Kidney (tissue), 13 donors: ENCODE measurements at regions not wholly inside any gene's neighbourhood (a gene's known extent, or its start where the extent isn't known, plus 50 kb on each side); places are given as distances from the start of the nearest gene placed in this dataset.

Experiments
- DNase-seq, 5 donors: peaks; one replicate each; pipeline ENCODE4 v3.0.0-alpha.2; 2013 to 2020
- FAIRE-seq: peaks from 2 replicates; lab custom pipeline; 2012; peaks lifted over from hg19 to GRCh38; lab: Jason Lieb, UNC
- H3K27ac ChIP-seq, 2 donors: one replicate each; pipeline ENCODE4 v1.7.0; 2013; ENCODE audit warnings: low read depth in 2 of 2, low read length in 2 of 2, inconsistent platforms in 1 of 2
- H3K27me3 ChIP-seq: one replicate; pipeline ENCODE4 v1.7.1; 2013; ENCODE audit warnings: low read length, inconsistent platforms; ENCODE audit not compliant: control insufficient read depth, insufficient read depth
- H3K36me3 ChIP-seq, 3 donors: one replicate each; pipeline versions ENCODE4 v1.7.0 to v1.7.1; 2013; ENCODE audit warnings: low read length in 3 of 3, control low read depth in 1 of 3, inconsistent platforms in 1 of 3; ENCODE audit not compliant: insufficient read depth in 3 of 3, control insufficient read depth in 2 of 3
- H3K4me1 ChIP-seq, 3 donors: one replicate each; pipeline versions ENCODE4 v1.7.0 to v1.7.1; 2013; ENCODE audit warnings: low read length in 3 of 3, inconsistent platforms in 1 of 3, low read depth in 1 of 3; ENCODE audit not compliant: control insufficient read depth in 2 of 3, insufficient read depth in 2 of 3
- H3K4me3 ChIP-seq, 3 donors: one replicate each; pipeline versions ENCODE4 v1.7.0 to v1.8.1; 2013; ENCODE audit warnings: low read length in 3 of 3, control low read depth in 1 of 3, inconsistent platforms in 1 of 3
- H3K9ac ChIP-seq, 3 donors: one replicate each; pipeline versions ENCODE4 v1.7.0 to v1.7.1; 2013; ENCODE audit warnings: low read length in 3 of 3, control low read depth in 1 of 3, inconsistent platforms in 1 of 3
- H3K9me3 ChIP-seq, 3 donors: one replicate each; pipeline versions ENCODE4 v1.7.0 to v1.7.1; 2013; ENCODE audit warnings: low read length in 3 of 3, control low read depth in 1 of 3, inconsistent platforms in 1 of 3; ENCODE audit not compliant: control insufficient read depth in 2 of 3, insufficient read depth in 1 of 3
- intact Hi-C: fragments of 100-400 bp; cut with DNase I; formaldehyde crosslinking; loops from one replicate; pipeline ENCODE4 v1.11.1; 2022
- TF ChIP-seq, protein P1 (sequence below): IDR thresholded peaks from 3 replicates; pipeline ENCODE4 v1.5.1; 2012; ENCODE audit warnings: mild to moderate bottlenecking, moderate library complexity, borderline replicate concordance; ENCODE audit not compliant: insufficient read depth; ENCODE audit errors: extremely low read depth
- donor health status: control.
- donor health status: control.
- donor health status: control.
- donor health status: control.
- donor health status: control.
- donor health status: DM: yes; HTN: yes; CAD: no.
- donor health status: Normal renal cell carcinoma (clear cell type).

DNA sequence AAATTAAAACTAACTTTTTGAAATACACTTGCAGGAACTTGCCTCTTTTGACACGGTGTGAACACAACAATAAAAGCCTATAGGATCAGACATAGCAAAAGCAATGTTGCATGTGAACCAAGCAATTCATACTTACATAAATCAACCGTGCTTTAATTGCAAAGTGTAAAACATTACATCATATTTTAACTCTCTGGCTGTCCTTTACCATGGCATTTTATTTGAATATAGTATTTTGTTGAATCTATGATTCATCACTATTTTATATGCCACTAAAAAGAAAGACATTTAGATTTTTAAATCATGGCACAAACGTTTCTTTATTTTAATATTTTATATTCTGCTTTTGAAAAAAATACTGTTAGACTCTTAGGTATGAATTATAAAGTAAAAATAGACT, 757.0 kb upstream of the KCND2 start:
- TF ChIP-seq, protein P1, sequence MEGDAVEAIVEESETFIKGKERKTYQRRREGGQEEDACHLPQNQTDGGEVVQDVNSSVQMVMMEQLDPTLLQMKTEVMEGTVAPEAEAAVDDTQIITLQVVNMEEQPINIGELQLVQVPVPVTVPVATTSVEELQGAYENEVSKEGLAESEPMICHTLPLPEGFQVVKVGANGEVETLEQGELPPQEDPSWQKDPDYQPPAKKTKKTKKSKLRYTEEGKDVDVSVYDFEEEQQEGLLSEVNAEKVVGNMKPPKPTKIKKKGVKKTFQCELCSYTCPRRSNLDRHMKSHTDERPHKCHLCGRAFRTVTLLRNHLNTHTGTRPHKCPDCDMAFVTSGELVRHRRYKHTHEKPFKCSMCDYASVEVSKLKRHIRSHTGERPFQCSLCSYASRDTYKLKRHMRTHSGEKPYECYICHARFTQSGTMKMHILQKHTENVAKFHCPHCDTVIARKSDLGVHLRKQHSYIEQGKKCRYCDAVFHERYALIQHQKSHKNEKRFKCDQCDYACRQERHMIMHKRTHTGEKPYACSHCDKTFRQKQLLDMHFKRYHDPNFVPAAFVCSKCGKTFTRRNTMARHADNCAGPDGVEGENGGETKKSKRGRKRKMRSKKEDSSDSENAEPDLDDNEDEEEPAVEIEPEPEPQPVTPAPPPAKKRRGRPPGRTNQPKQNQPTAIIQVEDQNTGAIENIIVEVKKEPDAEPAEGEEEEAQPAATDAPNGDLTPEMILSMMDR: no peak
- Histone ChIP-seq H3K36me3 (no peaks in the 10 kb centered on the region), H3K27me3 (no peaks in the 10 kb centered on the region), H3K4me3 (no peak overlapping the region), H3K9ac (no peak overlapping the region), H3K27ac (no peak overlapping the region), H3K4me1 (no peaks in the 10 kb centered on the region), H3K9me3 (no peaks in the 10 kb centered on the region)
- intact Hi-C loops: no loop called here
- FAIRE-seq (no peak), DNase-seq (no peak)

DNA sequence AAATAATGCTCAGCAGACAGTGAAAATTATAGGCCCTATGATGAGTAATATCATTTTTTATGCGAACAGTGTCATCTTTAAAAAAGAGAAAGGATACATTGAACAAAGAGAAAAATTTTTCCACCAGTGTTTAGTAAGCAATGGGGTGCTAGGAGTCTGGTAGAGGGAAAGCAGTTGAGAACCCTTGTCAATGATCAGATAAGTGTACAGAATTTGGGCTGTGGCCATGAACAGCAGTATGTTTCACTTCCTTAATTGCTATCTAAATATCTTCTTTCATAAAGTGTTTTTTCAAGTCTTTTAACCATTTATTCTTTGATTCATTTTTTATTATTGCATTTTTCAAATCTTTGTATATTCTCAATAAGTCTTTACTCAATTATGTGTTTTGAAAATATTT, 750.7 kb upstream of the KCND2 start:
- FAIRE-seq (no peak), DNase-seq (no peak)
- Histone ChIP-seq H3K27ac (no peak overlapping the region), H3K36me3 (no peaks in the 10 kb centered on the region), H3K4me1 (no peaks in the 10 kb centered on the region), H3K27me3 (no peaks in the 10 kb centered on the region), H3K4me3 (no peak overlapping the region), H3K9ac (no peak overlapping the region), H3K9me3 (no peaks in the 10 kb centered on the region)
- intact Hi-C loops: no loop called here
- TF ChIP-seq, protein P1: no peak

DNA sequence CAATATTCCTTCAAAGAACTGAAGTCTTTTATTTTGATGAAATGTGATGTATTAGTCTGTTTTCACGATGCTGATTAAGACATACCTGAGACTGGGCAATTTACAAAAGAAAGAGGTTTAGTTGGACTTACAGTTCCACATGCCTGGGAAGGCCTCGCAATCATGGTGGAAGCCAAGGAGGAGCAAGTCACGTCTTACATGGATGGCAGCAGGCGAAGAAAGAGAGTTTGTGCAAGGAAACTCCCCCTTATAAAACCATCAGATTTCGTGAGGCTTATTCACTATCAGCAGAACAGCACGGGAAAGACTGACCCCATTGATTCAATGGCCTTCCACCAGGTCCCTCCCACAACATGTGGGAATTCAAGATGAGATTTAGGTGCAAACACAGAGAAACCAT, 750.3 kb upstream of the KCND2 start:
- H3K9ac ChIP-seq: no peak overlapping the region
- no peaks in the 10 kb centered on the region for H3K27me3 ChIP-seq
- H3K36me3 ChIP-seq: no peaks in the 10 kb centered on the region
- H3K9me3 ChIP-seq: no peaks in the 10 kb centered on the region
- intact Hi-C loops: no loop called here
- TF ChIP-seq, protein P1: no peak
- no peak for FAIRE-seq
- H3K4me1 ChIP-seq: no peaks in the 10 kb centered on the region
- H3K4me3 ChIP-seq: no peak overlapping the region
- DNase-seq: no peak
- no peak overlapping the region for H3K27ac ChIP-seq

DNA sequence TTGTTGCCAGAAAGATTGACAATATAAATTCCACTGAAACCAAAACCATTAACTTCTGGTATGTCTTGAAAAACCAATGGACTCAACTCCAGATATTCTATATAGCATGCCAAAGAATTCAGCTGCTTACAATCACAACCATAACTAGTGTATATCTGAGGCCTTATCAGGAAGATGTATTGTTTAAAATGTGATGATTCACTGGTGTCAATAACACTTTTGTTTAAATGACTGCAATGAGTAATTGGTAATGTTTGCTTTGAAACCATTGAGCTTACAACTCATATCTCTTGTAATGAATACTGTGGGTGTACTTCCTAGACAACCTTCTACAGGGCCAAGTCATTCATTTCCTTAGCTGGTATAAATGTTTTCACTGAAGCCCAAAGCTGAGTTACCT, 727.9 kb upstream of the KCND2 start:
- H3K27ac ChIP-seq: no peak overlapping the region
- no peaks in the 10 kb centered on the region for H3K36me3 ChIP-seq
- FAIRE-seq (no peak), DNase-seq (no peak)
- H3K4me1 ChIP-seq: no peaks in the 10 kb centered on the region
- H3K4me3 ChIP-seq: no peak overlapping the region
- no peaks in the 10 kb centered on the region for H3K9me3 ChIP-seq
- no peak overlapping the region for H3K9ac ChIP-seq
- TF ChIP-seq, protein P1: no peak
- intact Hi-C loops: no loop called here
- no peaks in the 10 kb centered on the region for H3K27me3 ChIP-seq
